Glutamatergic neuron (in vitro differentiated cells): ENCODE measurements at regions not wholly inside any gene's neighbourhood (a gene's known extent, or its start where the extent isn't known, plus 50 kb on each side); places are given as distances from the start of the nearest gene placed in this dataset.

Source experiments
- DNase-seq: peaks from one replicate; pipeline ENCODE4 v3.0.0; 2022
- H3K27ac Mint-ChIP-seq: one replicate; pipeline ENCODE4 v1.8.0; 2020; ENCODE audit warnings: mild to moderate bottlenecking, mixed read lengths, inconsistent platforms; ENCODE audit not compliant: unreplicated experiment
- H3K27me3 Mint-ChIP-seq: one replicate; pipeline ENCODE4 v1.8.0; 2020; ENCODE audit warnings: mild to moderate bottlenecking, moderate library complexity, mixed read lengths, inconsistent platforms; ENCODE audit not compliant: unreplicated experiment
- H3K36me3 Mint-ChIP-seq: one replicate; pipeline ENCODE4 v1.8.0; 2020; ENCODE audit warnings: mild to moderate bottlenecking, mixed read lengths, inconsistent platforms; ENCODE audit not compliant: unreplicated experiment
- H3K4me1 Mint-ChIP-seq: one replicate; pipeline ENCODE4 v1.8.0; 2020; ENCODE audit warnings: mild to moderate bottlenecking, low read depth, mixed read lengths, inconsistent platforms; ENCODE audit not compliant: unreplicated experiment
- H3K4me3 Mint-ChIP-seq: one replicate; pipeline ENCODE4 v1.8.0; 2020; ENCODE audit warnings: mild to moderate bottlenecking, mixed read lengths, inconsistent platforms; ENCODE audit not compliant: unreplicated experiment
- H3K9me3 Mint-ChIP-seq: one replicate; pipeline ENCODE4 v1.8.0; 2020; ENCODE audit warnings: mild to moderate bottlenecking, moderate library complexity, mixed read lengths, inconsistent platforms; ENCODE audit not compliant: unreplicated experiment
- CTCF ChIP-seq: fragments of 200-600 bp; sonication (generic); IDR thresholded peaks from one replicate; pipeline ENCODE4 v1.5.0; 2021; ENCODE audit not compliant: partially characterized antibody, unreplicated experiment

- H3K4me1 Mint-ChIP-seq: no peaks in the 10 kb centered on the region
- TF ChIP-seq CTCF: no peak
- no peaks in the 10 kb centered on the region for H3K9me3 Mint-ChIP-seq
- H3K4me3 Mint-ChIP-seq: no peak overlapping the region
- H3K36me3 Mint-ChIP-seq: no peaks in the 10 kb centered on the region
- no peak overlapping the region for H3K27ac Mint-ChIP-seq
- no peaks in the 10 kb centered on the region for H3K27me3 Mint-ChIP-seq
- no peak for DNase-seq
Measured at GRCh38 chr13:76129305-76130000, 493.3 kb downstream of the LMO7 start.

GRCh38 chr13:76127922-76128321, 491.8 kb downstream of the LMO7 start:
- Mint-ChIP-seq H3K36me3 (peaks cover 9% of the 10 kb centered on the region), H3K27ac (no peak overlapping the region), H3K4me1 (no peaks in the 10 kb centered on the region), H3K9me3 (peaks cover 5% of the 10 kb centered on the region), H3K27me3 (no peaks in the 10 kb centered on the region), H3K4me3 (no peak overlapping the region)
- no peak for TF ChIP-seq CTCF
- no peak for DNase-seq

- Mint-ChIP-seq H3K9me3 (peaks cover 7% of the 10 kb centered on the region), H3K27ac (no peak overlapping the region), H3K4me3 (no peak overlapping the region), H3K4me1 (no peaks in the 10 kb centered on the region), H3K27me3 (no peaks in the 10 kb centered on the region), H3K36me3 (peaks cover 9% of the 10 kb centered on the region)
- no peak for TF ChIP-seq CTCF
- no peak for DNase-seq
Measured at GRCh38 chr13:76123548-76123947, 487.4 kb downstream of the LMO7 start.

- no peaks in the 10 kb centered on the region for H3K27me3 Mint-ChIP-seq
- H3K27ac Mint-ChIP-seq: no peak overlapping the region
- H3K4me3 Mint-ChIP-seq: no peak overlapping the region
- no peaks in the 10 kb centered on the region for H3K9me3 Mint-ChIP-seq
- DNase-seq: no peak
- no peaks in the 10 kb centered on the region for H3K4me1 Mint-ChIP-seq
- no peak for TF ChIP-seq CTCF
- H3K36me3 Mint-ChIP-seq: no peaks in the 10 kb centered on the region
Measured at GRCh38 chr13:76116751-76117360, 480.7 kb downstream of the LMO7 start.

GRCh38 chr13:76106763-76107162, 470.6 kb downstream of the LMO7 start:
- no peaks in the 10 kb centered on the region for H3K4me1 Mint-ChIP-seq
- H3K36me3 Mint-ChIP-seq: peaks cover 5% of the 10 kb centered on the region
- H3K9me3 Mint-ChIP-seq: peaks cover 4% of the 10 kb centered on the region
- TF ChIP-seq CTCF: no peak
- H3K27me3 Mint-ChIP-seq: no peaks in the 10 kb centered on the region
- DNase-seq: no peak
- H3K4me3 Mint-ChIP-seq: no peak overlapping the region
- H3K27ac Mint-ChIP-seq: no peak overlapping the region
